Ovary (tissue), 3 donors: ENCODE measurements at regions not wholly inside any gene's neighbourhood (a gene's known extent, or its start where the extent isn't known, plus 50 kb on each side); places are given as distances from the start of the nearest gene placed in this dataset.

Experiments used
- CTCF ChIP-seq, 3 donors: fragments of 450-650 bp in 2 of 3; fragments of 200-600 bp in 1 of 3; IDR thresholded peaks; one replicate each; pipeline versions ENCODE4 v1.5.1 to v1.8.0; 2016 to 2022; ENCODE audit warnings: antibody characterized with exemption in 3 of 3, mild to moderate bottlenecking in 1 of 3
- EP300 ChIP-seq: sonication (generic); formaldehyde crosslinking; IDR thresholded peaks from one replicate; pipeline ENCODE4 v1.6.1; 2017; ENCODE audit warnings: antibody characterized with exemption
- POLR2A ChIP-seq: fragments of 450-650 bp; IDR thresholded peaks from one replicate; pipeline ENCODE4 v1.6.1; 2017; ENCODE audit warnings: antibody characterized with exemption, mild to moderate bottlenecking, moderate library complexity
- donor health status: DM: no; HTN: no; CAD: no.

GRCh38 chr5:5986492-5987178, 391.7 kb downstream of the MED10 start:
- TF ChIP-seq POLR2A (no peak), CTCF (IDR thresholded peaks at IDR 0.05) (no peak), EP300 (no peak)
